ENCODE measurements at regions not wholly inside any gene's neighbourhood (a gene's known extent, or its start where the extent isn't known, plus 50 kb on each side); places are given as distances from the start of the nearest gene placed in this dataset.
"Not testable (repeated sequence)": the region's sequence is repeated elsewhere in the genome, so short reads cannot be mapped to it uniquely, and the experiment has no call there.

DNA sequence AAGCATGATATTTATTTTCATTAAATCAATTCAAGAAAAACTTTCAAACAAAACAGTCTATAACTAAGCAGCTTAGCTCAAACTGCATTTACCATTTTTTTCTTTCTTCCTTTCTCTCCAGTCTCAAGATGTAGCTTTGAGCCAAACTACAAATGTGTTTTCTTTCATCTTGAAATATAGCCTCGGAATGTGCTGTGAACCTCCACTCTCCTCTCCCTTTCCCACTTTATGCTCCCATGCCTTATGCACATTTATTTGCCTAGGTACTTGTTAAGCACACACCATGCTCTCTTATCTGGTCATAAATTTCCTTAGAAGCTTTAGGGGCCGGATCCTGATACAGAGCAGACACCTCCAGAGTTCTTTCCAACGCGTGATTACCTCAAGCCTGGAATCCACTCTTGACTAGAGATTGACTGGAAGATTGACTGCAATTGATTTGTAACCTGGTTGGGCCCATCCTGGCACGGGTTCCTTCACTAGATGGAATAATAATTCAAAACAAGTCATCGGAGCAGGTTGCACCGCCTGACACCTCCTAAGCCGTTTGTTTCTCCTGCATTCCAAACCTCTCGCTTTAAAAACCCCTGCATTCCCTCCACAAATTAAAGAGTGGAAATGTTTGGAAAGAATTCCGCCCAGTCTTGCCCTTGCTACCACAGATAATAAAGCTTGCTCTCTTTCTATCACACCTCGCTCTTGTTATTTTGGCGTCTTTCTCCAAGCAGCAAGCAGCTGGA, 344.7 kb downstream of the CHL1 start:
- no peak for TF ChIP-seq CTCF (IDR thresholded peaks at IDR 0.05; ENCODE audit: low read depth, low read length)
- no peak for DNase-seq (ENCODE audit: low read depth in 2 of 2)
- H3K4me3 ChIP-seq (replicated peaks in 1 of 2; ENCODE audit: low read depth in 2 of 2, low read length in 2 of 2) = no peak overlapping the region

DNA sequence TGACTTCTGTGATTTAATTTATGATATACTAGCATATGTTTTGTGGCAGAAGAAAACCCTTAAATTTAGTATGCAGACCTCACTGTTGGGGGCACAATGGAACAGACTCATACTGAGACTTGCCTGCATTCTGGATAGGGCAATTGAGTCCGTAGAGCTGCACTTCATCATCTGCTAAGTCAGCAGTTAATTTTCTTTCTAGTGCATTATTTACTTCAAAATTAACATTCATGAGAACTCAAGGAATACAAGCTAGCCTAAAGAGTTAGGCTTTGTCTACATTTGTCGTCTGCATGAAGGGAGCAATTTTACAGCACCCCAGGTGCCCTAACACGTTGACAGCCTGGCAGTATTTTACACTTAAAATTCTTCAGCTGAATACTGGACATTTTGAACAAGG, 345.5 kb downstream of the CHL1 start:
- no peak overlapping the region for H3K4me3 ChIP-seq (replicated peaks in 1 of 2; ENCODE audit: low read depth in 2 of 2, low read length in 2 of 2)
- no peak for TF ChIP-seq CTCF (IDR thresholded peaks at IDR 0.05; ENCODE audit: low read depth, low read length)
- DNase-seq (ENCODE audit: low read depth in 2 of 2) = no peak

DNA sequence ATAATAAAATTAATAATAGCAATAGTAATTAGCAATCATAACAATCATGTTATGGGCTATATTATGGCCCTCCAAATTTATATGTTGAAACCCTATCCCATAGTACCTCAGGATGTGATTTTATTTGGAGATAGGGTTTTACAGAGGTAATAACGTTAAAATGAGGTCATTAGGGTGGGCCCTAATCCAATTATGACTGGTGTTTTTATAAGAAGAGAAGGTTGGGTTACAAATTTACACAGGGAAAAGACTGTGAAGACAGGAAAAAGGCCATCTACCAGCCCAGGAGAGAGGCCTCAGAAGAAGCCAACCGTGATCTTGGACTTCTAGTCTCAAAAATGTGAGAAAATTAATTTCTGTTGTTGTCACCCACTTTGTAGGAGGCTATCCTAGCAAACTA, 353.1 kb downstream of the CHL1 start:
- no peak for DNase-seq (ENCODE audit: low read depth in 2 of 2)
- H3K4me3 ChIP-seq (replicated peaks in 1 of 2; ENCODE audit: low read depth in 2 of 2, low read length in 2 of 2) = no peak overlapping the region
- no peak for TF ChIP-seq CTCF (IDR thresholded peaks at IDR 0.05; ENCODE audit: low read depth, low read length)

- TF ChIP-seq CTCF (IDR thresholded peaks at IDR 0.05; ENCODE audit: low read depth, low read length) = no peak
- no peak for DNase-seq (ENCODE audit: low read depth in 2 of 2)
- no peak overlapping the region for H3K4me3 ChIP-seq (replicated peaks in 1 of 2; ENCODE audit: low read depth in 2 of 2, low read length in 2 of 2)
Observed at GRCh38 chr3:550471-550870, 353.9 kb downstream of the CHL1 start.

GRCh38 chr3:557972-558371, 361.4 kb downstream of the CHL1 start:
- no peak for TF ChIP-seq CTCF (IDR thresholded peaks at IDR 0.05; ENCODE audit: low read depth, low read length)
- H3K4me3 ChIP-seq (replicated peaks in 1 of 2; ENCODE audit: low read depth in 2 of 2, low read length in 2 of 2) = no peak overlapping the region
- no peak for DNase-seq (ENCODE audit: low read depth in 2 of 2)

GRCh38 chr3:567488-568185, 371.1 kb downstream of the CHL1 start:
- H3K4me3 ChIP-seq (replicated peaks in 1 of 2; ENCODE audit: low read depth in 2 of 2, low read length in 2 of 2) = no peak overlapping the region
- DNase-seq (ENCODE audit: low read depth in 2 of 2) = no peak
- no peak for TF ChIP-seq CTCF (IDR thresholded peaks at IDR 0.05; ENCODE audit: low read depth, low read length)

DNA sequence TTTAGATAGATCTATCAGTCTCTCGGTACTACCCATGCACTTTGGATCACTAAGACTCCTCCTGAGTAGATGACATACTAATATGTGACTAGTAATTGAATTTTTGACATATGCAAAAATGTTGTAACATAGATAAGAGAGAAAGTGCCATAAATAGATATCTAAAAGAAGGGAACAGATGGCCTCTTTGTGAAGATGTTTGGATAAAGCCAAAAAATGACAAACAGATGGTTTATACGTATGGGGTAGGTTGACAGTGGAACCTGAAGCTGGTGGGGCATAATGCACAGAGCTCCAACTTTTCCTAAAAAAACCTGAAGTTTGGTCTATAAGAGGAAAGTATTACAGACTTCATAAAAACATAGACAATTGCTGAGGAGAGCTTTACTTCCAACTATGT, 383.0 kb downstream of the CHL1 start:
- not testable (repeated sequence) for DNase-seq (ENCODE audit: low read depth in 2 of 2); H3K4me3 ChIP-seq (replicated peaks in 1 of 2; ENCODE audit: low read depth in 2 of 2, low read length in 2 of 2)

DNA sequence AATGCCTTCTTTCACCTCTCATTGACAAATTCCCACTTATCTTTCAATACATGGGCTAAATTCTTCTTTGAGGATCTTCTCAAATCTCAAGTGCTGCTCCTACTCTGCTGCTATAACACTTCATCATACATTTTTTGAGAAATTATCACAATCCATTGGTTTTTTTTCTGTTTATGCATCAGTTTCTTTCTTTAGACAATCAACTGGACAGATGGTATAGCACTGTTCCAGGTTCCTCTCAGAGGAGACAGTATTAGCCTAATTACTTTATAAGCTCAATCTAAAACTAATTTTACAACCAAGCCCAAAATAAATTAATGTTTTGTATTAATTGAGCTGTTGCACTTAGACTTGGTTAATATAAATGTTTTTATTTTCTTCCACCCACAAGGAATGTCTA, 392.5 kb downstream of the CHL1 start:
- not testable (repeated sequence) for H3K4me3 ChIP-seq (replicated peaks in 1 of 2; ENCODE audit: low read depth in 2 of 2, low read length in 2 of 2); DNase-seq (ENCODE audit: low read depth in 2 of 2)

DNA sequence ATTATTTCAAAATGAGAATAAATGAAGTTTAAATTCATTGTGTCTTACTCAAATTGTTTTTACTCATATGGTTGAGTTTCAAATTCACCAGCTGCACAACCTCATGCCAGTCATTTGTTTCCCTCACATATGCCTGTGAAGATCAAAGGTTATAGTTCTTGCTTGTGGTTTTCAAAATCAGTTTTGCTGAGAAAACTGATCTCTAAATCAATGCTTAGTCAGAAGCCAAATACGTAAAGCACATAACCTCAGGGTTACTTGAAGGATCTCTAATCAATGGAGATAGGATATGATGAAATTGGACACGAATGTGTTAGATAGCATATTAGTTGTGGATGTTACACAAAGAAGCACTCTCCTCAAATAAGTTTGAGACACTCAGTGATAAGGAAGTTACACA, 400.7 kb downstream of the CHL1 start:
- DNase-seq (ENCODE audit: low read depth in 2 of 2); H3K4me3 ChIP-seq (replicated peaks in 1 of 2; ENCODE audit: low read depth in 2 of 2, low read length in 2 of 2): not testable (repeated sequence)

GRCh38 chr3:597746-598145, 401.2 kb downstream of the CHL1 start:
- DNase-seq (ENCODE audit: low read depth in 2 of 2); H3K4me3 ChIP-seq (replicated peaks in 1 of 2; ENCODE audit: low read depth in 2 of 2, low read length in 2 of 2): not testable (repeated sequence)

- not testable (repeated sequence) for DNase-seq (ENCODE audit: low read depth in 2 of 2); H3K4me3 ChIP-seq (replicated peaks in 1 of 2; ENCODE audit: low read depth in 2 of 2, low read length in 2 of 2)
Observed at GRCh38 chr3:607480-607879, 410.9 kb downstream of the CHL1 start.
